ENCODE measurements at regions not wholly inside any gene's neighbourhood (a gene's known extent, or its start where the extent isn't known, plus 50 kb on each side); places are given as distances from the start of the nearest gene placed in this dataset.
"Not testable (repeated sequence)": the region's sequence is repeated elsewhere in the genome, so short reads cannot be mapped to it uniquely, and the experiment has no call there.

DNA sequence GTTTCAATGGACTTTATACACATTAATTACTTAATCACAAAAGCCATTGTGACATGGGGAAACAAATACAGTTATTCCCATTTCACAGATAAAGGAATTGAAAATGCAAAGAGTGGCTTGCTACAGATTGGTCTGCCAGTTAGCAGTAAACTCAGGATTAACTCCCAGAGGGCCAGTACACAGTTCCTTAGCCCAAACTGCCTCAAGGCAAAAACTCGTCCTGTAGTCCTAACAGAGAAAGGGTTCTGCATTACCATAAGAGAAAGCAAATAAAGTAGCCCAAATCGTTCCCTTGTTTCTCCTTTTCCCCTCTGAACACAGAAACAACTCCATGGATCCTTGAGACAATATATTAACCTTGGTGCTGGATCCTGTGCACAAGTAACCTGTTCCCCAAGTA, 274.4 kb downstream of the LRIG3 start:
- no peak for DNase-seq (ENCODE audit: low read depth in 2 of 2)

DNA sequence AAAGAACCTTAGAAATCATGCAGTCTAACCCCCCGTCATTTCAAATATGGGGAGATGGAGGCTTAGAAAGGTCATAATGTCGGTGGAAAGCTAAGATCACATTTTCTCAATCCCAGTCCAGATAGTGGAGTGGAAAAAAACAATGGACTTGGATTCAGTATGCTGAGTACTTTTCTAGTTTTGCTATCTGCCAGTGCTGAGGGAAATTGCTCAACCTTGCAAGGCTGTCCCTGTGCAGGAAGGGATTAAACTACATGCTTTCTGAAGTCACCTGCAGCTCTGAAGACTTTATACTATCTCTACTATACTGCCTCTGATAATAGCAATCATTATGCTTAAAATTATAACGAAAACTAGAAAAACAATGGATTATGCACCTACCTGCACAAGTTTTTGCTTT, 272.8 kb downstream of the LRIG3 start:
- no peak for DNase-seq (ENCODE audit: low read depth in 2 of 2)

DNA sequence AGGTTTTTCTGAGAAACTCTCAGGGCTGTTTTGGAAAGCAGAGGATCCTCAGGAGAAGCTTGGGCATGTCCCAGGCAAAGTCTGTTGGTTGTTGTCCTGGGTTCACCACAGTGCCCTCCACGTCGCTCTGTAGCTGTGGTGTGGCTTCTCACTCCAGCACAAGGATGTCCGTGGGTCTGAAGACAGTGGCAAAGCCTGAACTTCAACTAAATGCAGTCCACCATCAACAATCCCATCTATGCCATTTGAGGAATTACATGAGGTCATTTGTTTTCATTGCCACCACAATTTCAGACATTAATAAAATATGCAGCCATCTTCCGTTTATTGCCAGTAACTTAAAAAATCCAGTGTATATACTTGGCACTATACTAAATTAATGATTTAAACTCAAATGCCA, 272.1 kb downstream of the LRIG3 start:
- no peak for DNase-seq (ENCODE audit: low read depth in 2 of 2)

DNA sequence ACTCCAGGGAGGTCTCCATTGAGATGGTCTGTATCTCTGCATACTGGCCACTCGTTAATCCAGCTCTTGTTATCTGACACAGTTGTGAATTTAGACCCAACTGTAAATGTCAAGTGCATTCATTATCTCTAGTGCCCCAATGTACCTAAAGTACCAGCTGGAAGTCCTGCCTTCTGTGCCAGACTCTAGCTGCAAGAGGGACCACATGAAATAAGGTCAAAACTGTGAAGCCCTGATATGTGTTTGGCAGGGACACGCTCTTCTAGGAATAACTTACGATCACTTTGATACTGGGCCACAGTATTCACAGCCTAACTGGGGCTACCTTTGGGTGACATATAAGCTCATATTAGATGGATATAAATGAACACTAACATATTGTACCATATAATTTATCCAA, 268.5 kb downstream of the LRIG3 start:
- no peak for DNase-seq (ENCODE audit: low read depth in 2 of 2)

DNA sequence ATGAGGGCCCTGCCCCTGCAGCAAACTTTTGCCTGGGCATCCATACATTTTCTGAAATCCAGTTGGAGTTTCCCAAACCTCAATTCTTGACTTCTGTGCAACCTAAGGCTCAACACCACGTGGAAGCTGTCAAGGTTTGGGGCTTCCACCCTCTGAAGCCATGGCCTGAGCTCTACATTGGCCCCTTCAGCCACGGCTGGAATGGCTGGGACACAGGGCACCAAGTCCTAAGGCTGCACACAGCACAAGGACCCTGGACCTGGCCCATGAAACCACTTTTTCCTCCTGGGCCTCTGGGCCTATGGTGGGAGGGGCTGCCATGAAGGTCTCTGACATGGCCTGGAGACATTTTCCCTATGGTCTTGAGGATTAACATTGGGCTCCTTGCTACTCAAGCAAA, 266.3 kb downstream of the LRIG3 start:
- DNase-seq (ENCODE audit: low read depth in 2 of 2): no peak

DNA sequence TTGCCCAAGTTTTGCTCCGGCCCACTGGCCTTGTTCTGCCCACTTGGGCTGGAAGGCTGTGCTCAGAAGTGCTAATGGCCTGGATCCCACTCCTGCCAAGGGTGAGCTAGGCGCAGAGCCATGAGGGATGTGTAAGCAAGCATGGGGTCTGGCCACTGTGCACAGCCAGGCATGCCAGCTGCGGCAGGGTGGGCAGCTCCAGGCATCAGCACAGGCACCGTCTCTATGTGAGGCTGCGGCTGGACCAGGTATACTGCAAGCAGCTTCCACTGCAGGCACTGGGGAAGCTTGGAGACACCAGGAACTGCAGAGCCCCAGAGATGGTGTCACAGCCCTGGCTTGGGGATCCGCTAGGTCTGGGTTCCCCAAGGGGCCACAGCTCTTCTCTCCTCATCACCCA, 264.9 kb downstream of the LRIG3 start:
- DNase-seq (ENCODE audit: low read depth in 2 of 2): no peak

DNA sequence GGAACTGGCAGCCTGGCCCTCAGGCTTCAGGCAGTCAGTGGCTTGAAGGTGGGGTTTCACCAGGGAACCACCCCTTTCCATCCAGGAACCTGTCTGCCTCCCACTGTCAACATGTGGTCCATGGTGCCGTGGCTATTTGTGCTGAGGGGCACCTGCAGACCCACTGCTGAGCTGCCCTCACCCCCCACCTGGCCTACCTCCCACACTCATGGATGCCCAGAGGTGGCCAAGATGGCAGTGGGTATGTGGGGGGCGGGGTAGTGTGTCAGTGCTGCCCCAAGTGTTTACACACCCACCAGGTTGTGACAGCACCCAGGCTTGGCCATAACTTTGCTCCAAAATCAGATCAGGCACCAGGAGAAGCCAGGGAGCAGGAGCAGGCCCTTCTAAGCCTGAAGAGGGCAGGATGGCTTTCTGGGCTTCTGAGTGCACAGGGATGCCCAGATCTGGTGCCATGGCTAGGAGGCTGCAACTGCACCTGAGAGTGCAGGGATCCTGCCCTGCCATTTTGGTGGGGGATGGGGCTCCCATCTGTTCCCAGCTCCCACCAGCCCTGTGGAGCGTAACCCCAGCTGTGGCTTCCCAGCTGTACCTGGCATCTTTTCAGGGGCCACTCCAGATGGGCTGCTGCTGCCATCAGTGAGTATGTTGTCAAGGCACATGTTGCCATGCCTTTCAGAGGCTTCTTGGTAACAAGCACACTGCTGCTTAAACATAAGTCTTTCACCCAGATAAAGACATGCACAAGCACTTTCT, 263.9 kb downstream of the LRIG3 start:
- DNase-seq (ENCODE audit: low read depth in 2 of 2): no peak

DNA sequence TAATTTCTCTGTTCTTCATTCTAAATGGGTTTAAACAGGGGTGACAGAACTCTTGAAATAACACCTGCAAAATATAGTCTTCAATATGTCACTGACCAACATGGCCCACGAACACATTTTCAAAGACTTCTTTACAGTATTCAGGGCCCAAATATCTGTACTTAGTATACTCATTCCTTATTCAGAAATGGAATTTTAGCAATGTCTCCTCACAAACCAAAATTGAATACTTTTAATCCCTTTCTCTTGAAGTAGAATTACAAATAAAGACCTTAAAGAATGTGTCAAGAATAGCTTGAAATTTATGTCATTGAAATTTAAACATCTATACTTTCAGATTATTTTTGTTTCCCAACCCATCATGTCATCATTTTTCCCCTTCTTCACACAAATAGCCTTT, 263.1 kb downstream of the LRIG3 start:
- no peak for DNase-seq (ENCODE audit: low read depth in 2 of 2)

DNA sequence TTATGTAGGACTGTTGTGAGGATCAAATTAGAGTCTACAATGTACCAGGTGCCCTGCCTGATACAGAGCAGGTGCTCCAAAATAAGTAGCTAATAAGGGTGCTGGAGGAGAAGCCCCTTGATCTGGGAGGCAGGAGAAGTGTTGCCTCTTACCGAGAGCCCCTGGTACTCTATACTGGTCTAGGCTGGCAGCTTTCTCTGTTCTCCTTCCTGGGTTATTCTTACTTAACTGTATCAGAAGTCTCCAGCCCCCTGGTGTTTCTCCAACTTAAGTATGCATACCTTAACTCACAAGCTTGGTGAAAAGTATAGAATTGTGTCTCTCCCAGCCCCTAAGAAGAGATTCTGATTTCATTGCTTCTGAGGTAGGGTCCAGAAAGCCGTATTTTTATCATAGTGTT, 254.9 kb downstream of the LRIG3 start:
- DNase-seq (ENCODE audit: low read depth in 2 of 2): no peak

DNA sequence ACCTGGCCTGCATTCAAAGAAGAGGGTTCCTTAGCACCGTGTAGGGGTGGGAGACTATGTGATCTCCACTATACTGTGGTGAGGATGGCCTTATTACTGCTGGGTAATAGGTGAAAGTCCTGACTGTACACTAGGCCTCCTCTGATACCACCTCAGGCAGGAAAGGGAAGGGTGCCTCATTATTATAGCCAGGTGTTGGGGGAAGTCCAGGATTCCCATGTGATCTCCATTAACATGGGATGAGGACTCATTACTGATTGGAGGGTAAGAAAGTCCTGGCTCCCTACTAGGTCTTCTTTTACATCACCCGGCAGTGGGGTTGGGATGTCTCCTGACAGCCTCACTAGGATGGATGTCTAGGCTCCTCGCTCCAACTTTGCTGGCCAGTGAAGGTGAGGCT, 252.1 kb downstream of the LRIG3 start:
- no peak for DNase-seq (ENCODE audit: low read depth in 2 of 2)

DNA sequence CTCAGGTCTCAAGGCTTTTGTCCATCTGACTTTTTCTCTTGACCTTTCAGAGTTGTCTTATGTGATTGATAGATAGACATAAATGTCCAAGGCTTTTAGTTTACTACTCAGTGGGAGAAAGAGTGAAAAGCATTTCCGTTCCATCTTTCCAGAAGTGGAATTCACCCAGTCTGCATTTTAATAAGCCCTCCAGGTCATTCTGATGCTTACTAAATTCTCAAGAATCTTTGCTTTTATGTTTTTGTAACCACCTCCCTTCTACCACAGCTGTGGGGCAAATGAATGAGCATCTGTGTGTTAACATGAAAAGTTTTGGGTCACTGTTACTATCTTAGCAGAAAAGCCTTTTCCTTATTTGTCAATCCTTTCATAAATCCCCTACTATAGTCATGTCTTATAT, 251.4 kb downstream of the LRIG3 start:
- peak; percentile 18 to 19 for DNase-seq (ENCODE audit: low read depth in 2 of 2)

DNA sequence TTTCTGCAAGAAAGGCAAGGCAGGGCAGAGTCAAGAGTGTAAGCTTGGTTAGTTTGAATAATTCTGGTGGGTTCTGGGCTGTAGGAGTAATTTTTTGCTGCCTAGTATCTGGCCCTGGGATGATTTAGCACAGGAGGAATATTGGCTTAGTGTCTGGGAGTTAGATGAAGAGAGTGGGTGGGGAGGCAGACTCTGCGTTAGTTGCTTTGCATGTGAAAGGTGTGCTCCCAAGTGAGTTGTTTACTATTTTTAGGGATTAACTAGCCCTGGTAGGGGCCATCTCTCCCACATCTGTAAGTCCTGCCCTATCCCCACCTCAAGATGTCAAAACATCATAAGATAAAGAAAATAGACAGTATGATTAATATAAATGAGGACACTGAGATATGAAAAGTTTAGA, 249.7 kb downstream of the LRIG3 start:
- no peak for DNase-seq (ENCODE audit: low read depth in 2 of 2)

DNA sequence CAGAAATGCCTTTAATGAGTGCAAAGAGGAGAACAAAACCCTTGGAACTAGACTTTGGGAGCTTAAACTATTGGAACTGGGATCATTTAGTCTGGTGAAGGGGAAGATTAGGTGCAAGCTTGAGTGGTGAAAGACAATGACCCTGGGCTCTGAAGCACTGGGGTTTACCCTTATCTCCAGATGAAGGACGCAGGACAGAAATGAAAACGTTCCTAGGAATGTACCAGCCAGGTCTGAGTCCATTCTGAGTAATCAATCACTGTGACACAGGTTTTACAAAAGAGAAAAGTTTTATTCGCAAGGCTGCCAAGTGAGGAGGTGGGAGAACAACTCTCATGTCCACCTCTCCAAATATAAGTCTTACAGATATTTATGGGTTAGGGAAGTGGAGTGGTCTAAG, 249.1 kb downstream of the LRIG3 start:
- no peak for DNase-seq (ENCODE audit: low read depth in 2 of 2)

DNA sequence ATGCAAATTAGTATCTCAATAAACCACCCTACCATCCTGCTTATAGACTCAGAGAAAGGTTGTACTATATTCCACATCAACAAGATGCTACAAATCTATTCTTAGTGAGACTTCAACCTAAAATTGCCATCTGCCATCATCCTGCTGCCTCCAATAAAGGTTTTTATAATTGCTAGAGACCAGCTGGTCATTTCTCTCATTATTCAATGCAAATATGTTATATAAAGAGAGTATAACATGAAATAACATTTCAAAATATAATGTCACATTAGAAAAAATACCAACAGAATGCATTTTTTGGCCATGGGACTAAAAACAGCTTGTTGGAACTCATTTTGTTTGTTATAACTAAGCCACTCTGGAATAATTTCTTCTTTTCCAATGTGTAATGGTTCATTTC, 247.3 kb downstream of the LRIG3 start:
- DNase-seq (ENCODE audit: low read depth in 2 of 2): no peak

DNA sequence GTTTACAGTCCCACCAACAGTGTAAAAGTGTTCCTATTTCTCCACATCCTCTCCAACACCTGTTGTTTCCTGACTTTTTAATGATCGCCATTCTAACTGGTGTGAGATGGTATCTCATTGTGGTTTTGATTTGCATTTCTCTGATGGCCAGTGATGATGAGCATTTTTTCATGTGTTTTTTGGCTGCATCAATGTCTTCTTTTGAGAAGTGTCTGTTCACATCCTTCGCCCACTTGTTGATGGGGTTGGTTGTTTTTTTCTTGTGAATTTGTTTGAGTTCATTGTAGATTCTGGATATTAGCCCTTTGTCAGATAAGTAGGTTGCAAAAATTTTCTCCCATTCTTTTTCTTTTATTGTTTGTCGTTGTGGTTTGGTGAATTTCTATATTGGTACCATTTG, 242.5 kb downstream of the LRIG3 start:
- DNase-seq (ENCODE audit: low read depth in 2 of 2): not testable (repeated sequence)

DNA sequence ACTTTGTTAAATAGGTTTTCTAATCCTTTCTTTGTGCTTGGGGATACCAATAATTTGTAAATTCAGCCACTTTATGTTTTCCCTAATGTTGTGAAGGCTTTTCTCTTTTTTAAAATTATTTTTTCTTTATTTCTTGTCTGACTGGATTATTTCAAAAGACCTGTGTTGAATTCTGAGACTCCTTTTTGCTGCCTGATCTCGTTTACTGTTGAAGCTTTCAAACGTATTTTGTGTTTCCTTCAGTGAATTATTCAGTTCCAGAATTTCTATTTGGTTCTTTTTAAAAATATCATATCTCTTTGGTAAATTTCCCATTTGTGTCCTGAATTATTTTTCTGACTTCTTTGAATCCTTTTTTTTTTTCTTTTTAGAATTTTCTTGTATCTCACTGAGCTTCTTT, 241.6 kb downstream of the LRIG3 start:
- DNase-seq (ENCODE audit: low read depth in 2 of 2): no peak

DNA sequence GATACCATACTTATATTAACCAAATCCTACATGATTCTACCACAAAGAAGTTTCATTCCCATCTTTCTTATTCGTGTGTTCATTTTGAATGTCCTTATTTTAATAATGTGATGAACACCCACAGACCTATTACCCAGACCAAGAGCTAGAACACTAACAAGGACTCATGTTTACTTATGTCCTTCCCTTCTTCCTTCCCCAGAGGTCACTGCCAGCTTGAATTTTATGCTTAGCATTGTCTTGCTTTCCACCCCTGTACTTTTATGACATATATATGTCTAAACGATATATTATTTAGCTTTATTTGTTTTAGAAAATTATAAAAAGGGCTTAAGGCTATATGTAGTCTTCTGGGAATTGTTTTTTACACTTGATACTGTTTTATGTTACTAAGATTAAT, 238.6 kb downstream of the LRIG3 start:
- no peak for DNase-seq (ENCODE audit: low read depth in 2 of 2)

DNA sequence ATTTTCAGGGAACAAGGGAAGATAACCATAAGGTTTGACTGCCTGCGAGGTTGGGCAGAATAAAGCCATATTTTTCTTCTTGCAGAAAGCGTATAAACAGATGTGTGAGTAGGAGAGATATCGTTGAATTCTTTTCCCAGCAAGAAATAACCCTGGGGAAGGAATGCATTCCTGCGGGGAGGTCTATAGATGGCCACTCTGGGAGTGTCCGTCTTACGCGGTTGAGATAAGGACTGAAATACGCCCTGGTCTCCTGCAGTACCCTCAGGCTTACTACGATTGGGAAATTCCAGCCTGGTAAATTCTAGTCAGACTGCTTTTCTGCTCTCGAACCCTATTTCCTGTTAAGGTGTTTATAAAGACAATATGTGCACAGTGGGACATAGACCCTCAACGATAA, 225.0 kb downstream of the LRIG3 start:
- no peak for DNase-seq (ENCODE audit: low read depth in 2 of 2)

DNA sequence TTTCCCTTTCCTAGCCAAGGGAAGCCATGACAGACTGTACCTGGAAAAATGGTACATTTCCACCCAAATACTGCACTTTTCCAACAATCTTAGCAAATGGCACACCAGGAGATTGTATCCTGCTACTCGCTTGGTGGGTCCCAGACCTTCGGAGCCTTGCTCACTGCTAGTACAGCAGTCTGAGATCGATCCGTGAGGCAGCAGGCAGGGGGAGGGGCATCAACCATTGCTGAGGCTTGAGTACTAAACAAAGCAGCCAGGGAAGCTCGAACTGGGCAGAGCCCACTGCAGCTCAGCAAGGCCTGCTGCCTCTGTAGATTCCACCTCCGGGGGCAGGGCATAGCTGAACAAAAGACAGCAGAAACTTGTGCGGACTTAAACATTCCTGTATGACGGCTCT, 218.8 kb downstream of the LRIG3 start:
- no peak for DNase-seq (ENCODE audit: low read depth in 2 of 2)

DNA sequence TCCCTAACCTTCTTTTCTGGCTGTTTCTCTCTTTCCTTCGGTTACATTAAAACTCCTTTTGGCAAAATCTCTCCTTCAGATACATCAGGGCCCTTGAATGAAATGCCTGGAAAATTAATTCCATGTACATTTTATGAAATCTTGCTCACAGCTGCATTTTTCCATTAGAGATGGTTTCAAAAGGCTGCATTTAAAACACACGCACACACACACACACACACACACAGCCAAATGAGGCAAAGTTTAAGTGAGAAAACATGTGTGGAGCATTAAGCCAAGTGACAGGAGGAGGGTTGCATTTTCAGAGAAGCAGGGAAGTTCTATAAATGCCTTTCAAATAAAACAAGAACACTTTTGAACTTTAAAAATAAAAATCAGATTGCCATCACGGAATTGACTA, 216.4 kb downstream of the LRIG3 start:
- DNase-seq (ENCODE audit: low read depth in 2 of 2): peak; percentile 74 to 77

DNA sequence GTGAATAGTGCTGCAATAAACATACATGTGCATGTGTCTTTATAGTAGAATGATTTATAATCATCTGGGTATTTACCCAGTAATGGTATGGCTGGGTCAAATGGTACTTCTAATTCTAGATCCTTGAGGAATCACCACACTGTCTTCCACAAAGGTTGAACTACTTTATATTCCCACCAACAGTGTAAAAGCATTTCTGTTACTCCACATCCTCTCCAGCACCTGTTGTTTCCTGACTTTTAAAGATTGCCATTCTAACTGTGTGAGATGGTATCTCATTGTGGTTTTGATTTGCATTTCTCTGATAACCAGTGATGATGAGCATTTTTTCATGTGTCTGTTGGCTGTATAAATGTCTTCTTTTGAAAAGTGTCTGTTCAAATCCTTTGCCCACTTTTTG, 215.5 kb downstream of the LRIG3 start:
- not testable (repeated sequence) for DNase-seq (ENCODE audit: low read depth in 2 of 2)

DNA sequence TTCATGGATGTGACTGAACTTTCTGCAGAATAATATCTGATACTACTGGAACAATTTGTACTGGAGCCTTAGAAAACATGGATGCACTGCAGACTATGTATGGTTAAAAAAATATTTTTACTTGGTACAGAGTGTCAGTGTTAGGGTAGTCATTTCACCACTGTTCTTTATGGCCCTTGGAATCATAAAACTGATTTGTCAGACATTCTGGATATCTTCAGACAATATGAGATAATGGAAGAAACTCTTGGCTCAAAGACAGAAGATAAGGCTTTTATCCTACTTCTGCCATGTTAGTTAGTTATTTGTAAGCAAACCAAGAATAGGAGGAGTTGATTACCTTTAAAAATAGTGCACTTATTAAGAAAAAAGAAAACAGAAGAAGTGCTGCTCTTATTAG, 209.4 kb downstream of the LRIG3 start:
- DNase-seq (ENCODE audit: low read depth in 2 of 2): no peak

DNA sequence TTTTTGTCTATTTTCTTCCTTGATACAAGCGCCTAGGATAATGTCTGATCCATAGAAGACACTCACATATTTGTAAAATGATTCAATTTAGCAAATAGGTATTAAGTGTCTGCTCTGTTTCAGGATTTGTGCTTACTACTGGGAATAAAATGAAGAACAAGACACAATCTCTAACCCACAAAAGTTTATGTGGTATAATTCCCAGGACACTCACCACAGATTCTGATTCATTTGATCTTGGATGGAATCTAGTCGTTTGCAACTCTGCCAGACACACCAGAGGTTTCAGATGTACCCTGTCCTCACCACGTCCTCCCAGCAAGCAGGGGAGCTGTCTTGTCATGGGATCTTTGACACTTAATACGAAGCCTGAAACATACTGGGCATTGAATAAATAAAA, 208.3 kb downstream of the LRIG3 start:
- peak; percentile 63 to 65 for DNase-seq (ENCODE audit: low read depth in 2 of 2)

DNA sequence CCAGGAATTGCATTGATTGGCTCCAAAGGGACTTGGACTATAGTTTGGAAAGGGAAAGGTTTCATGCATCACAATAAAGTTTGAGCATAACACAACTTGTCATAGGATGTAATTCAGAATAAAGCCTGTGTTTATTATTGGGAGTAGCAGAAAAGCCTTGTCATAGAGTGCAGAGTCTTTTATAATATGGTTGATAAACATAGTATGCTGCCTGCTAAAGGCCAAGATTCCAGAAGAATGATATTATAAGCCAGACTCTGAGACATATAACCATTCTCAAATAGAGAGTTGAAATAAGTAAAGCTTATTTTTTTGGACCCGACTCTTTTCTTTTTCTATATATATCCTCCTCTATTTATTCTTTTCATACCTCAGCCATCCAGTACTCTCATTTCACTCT, 207.3 kb downstream of the LRIG3 start:
- DNase-seq (ENCODE audit: low read depth in 2 of 2): no peak

Data from fibroblast of skin of left quadriceps (primary cell).